Right lobe of liver (tissue), 6 donors: ENCODE measurements at regions not wholly inside any gene's neighbourhood (a gene's known extent, or its start where the extent isn't known, plus 50 kb on each side); places are given as distances from the start of the nearest gene placed in this dataset.
"Not testable (repeated sequence)": the region's sequence is repeated elsewhere in the genome, so short reads cannot be mapped to it uniquely, and the experiment has no call there.

Source experiments
- ATAC-seq, 4 donors: fragments of 200-7000 bp; cut with Tn5 transposase; one replicate each; pipeline ENCODE4 v1.9.1; 2020; ENCODE audit warnings: mild to moderate bottlenecking in 4 of 4, moderate library complexity in 4 of 4
- DNase-seq, 3 donors: peaks; one replicate each; pipeline ENCODE4 v3.0.0-alpha.2; 2020
- H3K27ac ChIP-seq, 3 donors: fragments of 200-600 bp; one replicate each; pipeline ENCODE4 v1.8.0; 2022
- H3K27me3 ChIP-seq, 2 donors: fragments of 200-600 bp; one replicate each; pipeline ENCODE4 v1.8.0; 2022
- H3K36me3 ChIP-seq, 4 donors: fragments of 200-600 bp; sonication (generic) in 1 of 4; one replicate each; pipeline versions ENCODE4 v1.5.1 to v1.8.0; 2017 to 2022; ENCODE audit warnings: control low read depth in 1 of 4
- H3K4me1 ChIP-seq, 4 donors: fragments of 200-600 bp; sonication (generic) in 1 of 4; one replicate each; pipeline versions ENCODE4 v1.5.1 to v1.8.0; 2017 to 2022; ENCODE audit warnings: control low read depth in 1 of 4
- H3K4me3 ChIP-seq, 3 donors: fragments of 200-600 bp; one replicate each; pipeline ENCODE4 v1.8.0; 2022
- H3K9me3 ChIP-seq, 4 donors: fragments of 200-600 bp; sonication (generic) in 1 of 4; one replicate each; pipeline versions ENCODE4 v1.5.1 to v1.8.0; 2017 to 2022; ENCODE audit warnings: control low read depth in 1 of 4
- CTCF ChIP-seq, 4 donors: fragments of 200-600 bp in 3 of 4; fragments of 450-650 bp in 1 of 4; IDR thresholded peaks; one replicate each; pipeline versions ENCODE4 v1.5.1 to v1.8.0; 2016 to 2022; ENCODE audit warnings: antibody characterized with exemption in 4 of 4, mild to moderate bottlenecking in 2 of 4
- POLR2A ChIP-seq: fragments of 450-650 bp; IDR thresholded peaks from one replicate; pipeline ENCODE4 v1.6.1; 2017; ENCODE audit warnings: antibody characterized with exemption, mild to moderate bottlenecking
- WGBS: methylation state at CpG from one replicate; pipeline ENCODE4 v1.1.6; 2018; ENCODE audit warnings: low coverage, low lambda C conversion rate; ENCODE audit not compliant: insufficient coverage; ENCODE audit errors: missing lambda C conversion rate; 5-methylcytosine and 5-hydroxymethylcytosine counted together
- intact Hi-C, 2 donors: fragments of 100-400 bp; cut with DNase I; formaldehyde crosslinking; loops; one replicate each; pipeline versions ENCODE4 v1.11.2 to v1.14.1; 2022
- donor health status: DM: no; HTN: yes; CAD: no.
- donor health status: DM: no; HTN: no; CAD: no.
- donor health status: DM: no; HTN: no; CAD: no.
- donor health status: DM: no; HTN: yes; CAD: no.
- donor health status: DM: no; HTN: yes; CAD: no.

- DNase-seq: no peak
- no peaks in the 10 kb centered on the region for H3K4me1 ChIP-seq
- H3K27ac ChIP-seq: no peak overlapping the region
- intact Hi-C loops: no loop called here
- no peaks in the 10 kb centered on the region for H3K9me3 ChIP-seq
- 59% methylated on average over 2 of the region's 2 CpGs for WGBS
- no peaks in the 10 kb centered on the region for H3K36me3 ChIP-seq
- peak in 1 of 4 donors; percentile 49 for ATAC-seq
- H3K4me3 ChIP-seq: no peak overlapping the region
- TF ChIP-seq CTCF (IDR thresholded peaks at IDR 0.05) (no peak), POLR2A (no peak)
- no peaks in the 10 kb centered on the region for H3K27me3 ChIP-seq
Measured at GRCh38 chr6:113786168-113786567, 71.0 kb upstream of the MARCKS start.

GRCh38 chr6:113788586-113788985, 68.6 kb upstream of the MARCKS start:
- intact Hi-C loops: no loop called here
- WGBS: 97% methylated on average over 4 of the region's 4 CpGs

GRCh38 chr6:113791225-113791624, 65.9 kb upstream of the MARCKS start:
- DNase-seq, ATAC-seq, H3K36me3 ChIP-seq, H3K9me3 ChIP-seq, H3K4me1 ChIP-seq, H3K27me3 ChIP-seq, H3K27ac ChIP-seq, H3K4me3 ChIP-seq, intact Hi-C loops: not testable (repeated sequence)
- 80% methylated on average over 4 of the region's 4 CpGs for WGBS

More at GRCh38 chr6:113788586-113788985, 68.6 kb upstream of the MARCKS start:
- no peaks in the 10 kb centered on the region for H3K9me3 ChIP-seq
- TF ChIP-seq CTCF (IDR thresholded peaks at IDR 0.05) (no peak), POLR2A (no peak)
- DNase-seq: no peak
- no peaks in the 10 kb centered on the region for H3K4me1 ChIP-seq
- H3K27ac ChIP-seq: no peak overlapping the region
- no peak for ATAC-seq
- no peak overlapping the region for H3K4me3 ChIP-seq
- no peaks in the 10 kb centered on the region for H3K27me3 ChIP-seq
- no peaks in the 10 kb centered on the region for H3K36me3 ChIP-seq

GRCh38 chr6:113795371-113795770, 61.8 kb upstream of the MARCKS start:
- 56% methylated on average over 3 of the region's 4 CpGs for WGBS
- H3K27ac ChIP-seq, ATAC-seq, H3K36me3 ChIP-seq, H3K4me1 ChIP-seq, DNase-seq, intact Hi-C loops, H3K9me3 ChIP-seq, H3K27me3 ChIP-seq, H3K4me3 ChIP-seq: not testable (repeated sequence)

- ATAC-seq (peak in 1 of 4 donors; percentile 23), DNase-seq (no peak)
- Histone ChIP-seq H3K27ac (no peak overlapping the region), H3K4me3 (no peak overlapping the region), H3K4me1 (no peaks in the 10 kb centered on the region), H3K9me3 (no peaks in the 10 kb centered on the region), H3K27me3 (no peaks in the 10 kb centered on the region), H3K36me3 (no peaks in the 10 kb centered on the region)
- no peak for TF ChIP-seq POLR2A
- no peak for TF ChIP-seq CTCF (IDR thresholded peaks at IDR 0.05)
- intact Hi-C loops: no loop called here
Measured at GRCh38 chr6:113796038-113796437, 61.1 kb upstream of the MARCKS start.

- Histone ChIP-seq H3K27ac (no peak overlapping the region), H3K36me3 (no peaks in the 10 kb centered on the region), H3K4me3 (no peak overlapping the region), H3K4me1 (no peaks in the 10 kb centered on the region), H3K27me3 (no peaks in the 10 kb centered on the region), H3K9me3 (no peaks in the 10 kb centered on the region)
- TF ChIP-seq POLR2A (no peak), CTCF (IDR thresholded peaks at IDR 0.05) (no peak)
- no peak for DNase-seq
- no peak for ATAC-seq
- intact Hi-C loops: no loop called here
Measured at GRCh38 chr6:113802779-113803178, 54.4 kb upstream of the MARCKS start.
